ENCODE measurements at regions not wholly inside any gene's neighbourhood (a gene's known extent, or its start where the extent isn't known, plus 50 kb on each side); places are given as distances from the start of the nearest gene placed in this dataset.

- Mint-ChIP-seq H3K27ac (no peak overlapping the region), H3K4me3 (no peak overlapping the region), H3K4me1 (ENCODE audit: low read depth in 2 of 2) (peaks cover 3% of the 10 kb centered on the region in 2 donors), H3K36me3 (ENCODE audit: insufficient read depth) (no peaks in the 10 kb centered on the region), H3K9me3 (no peaks in the 10 kb centered on the region), H3K27me3 (peaks cover 0 to 15% of the 10 kb centered on the region in 2 donors)
- no peak for ATAC-seq (replicated peaks)
- no peak for DNase-seq
These were observed 92.7 kb downstream of the C12orf75 start for GRCh38 chr12:105423237-105423636.

- Mint-ChIP-seq H3K9me3 (no peaks in the 10 kb centered on the region), H3K4me1 (ENCODE audit: low read depth in 2 of 2) (peaks cover 3% of the 10 kb centered on the region in 2 donors), H3K27ac (no peak overlapping the region), H3K36me3 (ENCODE audit: insufficient read depth) (no peaks in the 10 kb centered on the region), H3K27me3 (peaks cover 0 to 15% of the 10 kb centered on the region in 2 donors), H3K4me3 (no peak overlapping the region)
- ATAC-seq (replicated peaks) (no peak), DNase-seq (no peak)
These were observed 93.4 kb downstream of the C12orf75 start for GRCh38 chr12:105423921-105424320.

GRCh38 chr12:105425254-105426174 lies 95.0 kb downstream of the C12orf75 start:
- H3K4me3 Mint-ChIP-seq = no peak overlapping the region
- DNase-seq (no peak), ATAC-seq (replicated peaks) (no peak)
- H3K4me1 Mint-ChIP-seq (ENCODE audit: low read depth in 2 of 2) = peaks cover 3% of the 10 kb centered on the region in 2 donors
- H3K9me3 Mint-ChIP-seq = no peaks in the 10 kb centered on the region
- H3K27ac Mint-ChIP-seq = no peak overlapping the region
- peaks cover 0 to 15% of the 10 kb centered on the region in 2 donors for H3K27me3 Mint-ChIP-seq
- H3K36me3 Mint-ChIP-seq (ENCODE audit: insufficient read depth) = no peaks in the 10 kb centered on the region

- ATAC-seq (replicated peaks) = no peak
These were observed 96.3 kb downstream of the C12orf75 start for GRCh38 chr12:105426766-105427165.

GRCh38 chr12:105427883-105428282 lies 97.4 kb downstream of the C12orf75 start:
- Mint-ChIP-seq H3K4me3 (no peak overlapping the region), H3K9me3 (no peaks in the 10 kb centered on the region), H3K36me3 (ENCODE audit: insufficient read depth) (no peaks in the 10 kb centered on the region), H3K4me1 (ENCODE audit: low read depth in 2 of 2) (peaks cover 3% of the 10 kb centered on the region in 2 donors), H3K27ac (no peak overlapping the region), H3K27me3 (peaks cover 5 to 15% of the 10 kb centered on the region in 2 donors)
- DNase-seq = peak in 1 of 3 experiments; percentile 3
- peak; percentile 50 for ATAC-seq (replicated peaks)

More at GRCh38 chr12:105426766-105427165, 96.3 kb downstream of the C12orf75 start:
- Mint-ChIP-seq H3K9me3 (no peaks in the 10 kb centered on the region), H3K27me3 (peaks cover 4 to 15% of the 10 kb centered on the region in 2 donors), H3K4me3 (no peak overlapping the region), H3K27ac (no peak overlapping the region), H3K36me3 (ENCODE audit: insufficient read depth) (no peaks in the 10 kb centered on the region), H3K4me1 (ENCODE audit: low read depth in 2 of 2) (peaks cover 3% of the 10 kb centered on the region in 2 donors)
- no peak for DNase-seq

- Mint-ChIP-seq H3K36me3 (ENCODE audit: insufficient read depth) (no peaks in the 10 kb centered on the region), H3K27me3 (peaks cover 5 to 15% of the 10 kb centered on the region in 2 donors), H3K9me3 (no peaks in the 10 kb centered on the region), H3K4me3 (no peak overlapping the region), H3K27ac (no peak overlapping the region), H3K4me1 (ENCODE audit: low read depth in 2 of 2) (peaks cover 3% of the 10 kb centered on the region in 2 donors)
- ATAC-seq (replicated peaks) = no peak
- DNase-seq = no peak
These were observed 98.4 kb downstream of the C12orf75 start for GRCh38 chr12:105428793-105429395.

GRCh38 chr12:105429511-105429910 lies 99.0 kb downstream of the C12orf75 start:
- Mint-ChIP-seq H3K27ac (no peak overlapping the region), H3K4me1 (ENCODE audit: low read depth in 2 of 2) (peaks cover 3% of the 10 kb centered on the region in 2 donors), H3K4me3 (no peak overlapping the region), H3K9me3 (no peaks in the 10 kb centered on the region), H3K36me3 (ENCODE audit: insufficient read depth) (no peaks in the 10 kb centered on the region), H3K27me3 (peaks cover 5 to 21% of the 10 kb centered on the region in 2 donors)
- no peak for DNase-seq
- ATAC-seq (replicated peaks) = no peak

- Mint-ChIP-seq H3K36me3 (ENCODE audit: insufficient read depth) (no peaks in the 10 kb centered on the region), H3K27me3 (peaks cover 20 to 21% of the 10 kb centered on the region in 2 donors), H3K27ac (no peak overlapping the region), H3K4me1 (ENCODE audit: low read depth in 2 of 2) (peaks cover 3% of the 10 kb centered on the region in 2 donors), H3K4me3 (no peak overlapping the region), H3K9me3 (no peaks in the 10 kb centered on the region)
- DNase-seq (no peak), ATAC-seq (replicated peaks) (no peak)
These were observed 101.1 kb downstream of the C12orf75 start for GRCh38 chr12:105431537-105432100.

- no peaks in the 10 kb centered on the region for H3K36me3 Mint-ChIP-seq (ENCODE audit: insufficient read depth)
- no peak overlapping the region for H3K4me3 Mint-ChIP-seq
- no peaks in the 10 kb centered on the region for H3K4me1 Mint-ChIP-seq (ENCODE audit: low read depth in 2 of 2)
- no peak for DNase-seq
- no peaks in the 10 kb centered on the region for H3K9me3 Mint-ChIP-seq
- no peak overlapping the region for H3K27ac Mint-ChIP-seq
- ATAC-seq (replicated peaks) = no peak
- H3K27me3 Mint-ChIP-seq = peaks cover 21 to 23% of the 10 kb centered on the region in 2 donors
These were observed 103.3 kb downstream of the C12orf75 start for GRCh38 chr12:105433804-105434203.

GRCh38 chr12:105436636-105437035 lies 106.1 kb downstream of the C12orf75 start:
- no peaks in the 10 kb centered on the region for H3K4me1 Mint-ChIP-seq (ENCODE audit: low read depth in 2 of 2)
- DNase-seq (no peak), ATAC-seq (replicated peaks) (no peak)
- H3K36me3 Mint-ChIP-seq (ENCODE audit: insufficient read depth) = no peaks in the 10 kb centered on the region
- peaks cover 27 to 33% of the 10 kb centered on the region in 2 donors for H3K27me3 Mint-ChIP-seq
- H3K9me3 Mint-ChIP-seq = no peaks in the 10 kb centered on the region
- no peak overlapping the region for H3K27ac Mint-ChIP-seq
- no peak overlapping the region for H3K4me3 Mint-ChIP-seq

DNA sequence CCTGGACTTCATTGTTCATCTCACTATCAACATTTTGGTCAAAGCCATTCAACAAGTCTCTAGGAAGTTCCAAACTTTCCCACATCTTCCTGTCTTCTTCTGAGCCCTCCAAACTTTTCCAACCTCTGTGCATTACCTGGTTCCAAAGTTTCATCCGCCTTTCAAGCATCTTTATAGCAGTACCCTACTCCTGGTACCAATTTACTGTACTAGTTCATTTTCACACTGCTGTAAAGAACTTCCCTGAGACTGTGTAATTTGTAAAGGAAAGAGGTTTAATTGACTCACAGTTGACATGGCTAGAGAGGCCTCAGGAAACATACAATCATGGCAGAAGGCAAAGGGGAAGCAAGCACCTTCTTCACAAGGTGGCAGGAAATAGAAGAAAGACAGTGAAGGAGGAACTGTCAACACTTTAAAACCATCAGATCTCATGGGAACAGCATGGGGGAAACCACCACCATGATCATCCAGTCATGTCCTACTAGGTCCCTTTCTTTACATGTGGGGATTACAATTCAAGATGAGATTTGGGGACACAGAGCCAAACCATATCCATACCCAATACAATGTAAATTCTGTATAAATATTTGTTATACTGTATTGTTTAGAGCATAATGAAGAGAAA lies 109.7 kb downstream of the C12orf75 start:
- H3K4me1 Mint-ChIP-seq (ENCODE audit: low read depth in 2 of 2) = no peaks in the 10 kb centered on the region
- no peaks in the 10 kb centered on the region for H3K9me3 Mint-ChIP-seq
- H3K36me3 Mint-ChIP-seq (ENCODE audit: insufficient read depth) = no peaks in the 10 kb centered on the region
- DNase-seq = no peak
- H3K4me3 Mint-ChIP-seq = no peak overlapping the region
- peaks cover 25 to 41% of the 10 kb centered on the region in 2 donors for H3K27me3 Mint-ChIP-seq
- no peak for ATAC-seq (replicated peaks)
- no peak overlapping the region for H3K27ac Mint-ChIP-seq

DNA sequence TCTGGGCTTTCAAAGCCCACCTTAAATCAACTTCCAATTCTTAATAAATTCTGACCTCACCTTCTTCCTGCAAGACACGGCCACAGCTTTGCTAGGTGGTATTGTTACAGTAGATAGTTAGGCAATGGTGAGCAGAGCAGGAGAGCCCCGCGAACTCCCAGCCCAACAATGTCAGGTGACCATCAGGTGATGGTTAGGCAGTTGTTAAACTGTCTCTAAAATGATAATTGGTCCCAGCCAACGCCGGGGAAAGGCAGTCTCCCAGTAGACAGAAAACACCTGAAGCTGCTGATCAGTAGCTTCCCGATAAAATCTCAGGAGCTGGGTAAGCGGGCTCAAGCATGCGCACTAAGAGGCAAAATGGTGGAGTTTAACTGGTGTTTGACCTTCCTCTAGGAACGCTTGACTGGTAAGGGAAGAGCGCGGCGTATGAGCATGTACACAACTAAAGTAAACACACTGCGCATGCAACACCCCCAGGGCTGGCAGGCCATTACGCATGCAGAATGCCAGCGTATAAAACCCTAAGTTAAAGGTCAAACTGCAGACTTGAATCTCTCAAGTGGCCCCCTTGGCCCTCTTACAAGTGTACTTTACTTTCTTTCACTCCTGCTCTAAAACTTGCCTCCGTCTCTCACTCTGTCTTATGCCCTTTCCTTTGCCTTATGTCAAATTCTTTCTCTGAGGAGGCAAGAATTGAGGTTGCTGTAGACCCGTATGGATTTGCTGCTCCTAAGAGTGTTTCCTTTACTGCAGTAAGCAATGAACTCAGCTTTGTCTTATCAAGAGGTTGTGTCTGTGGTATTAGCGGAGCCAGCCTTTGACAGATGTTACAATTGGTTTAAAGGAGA lies 113.5 kb downstream of the C12orf75 start:
- Mint-ChIP-seq H3K27ac (no peak overlapping the region), H3K27me3 (peaks cover 13 to 33% of the 10 kb centered on the region in 2 donors), H3K9me3 (no peaks in the 10 kb centered on the region), H3K4me3 (no peak overlapping the region), H3K36me3 (ENCODE audit: insufficient read depth) (no peaks in the 10 kb centered on the region), H3K4me1 (ENCODE audit: low read depth in 2 of 2) (no peaks in the 10 kb centered on the region)
- DNase-seq (no peak), ATAC-seq (replicated peaks) (no peak)

Measured in effector memory CD8-positive, alpha-beta T cell (primary cell).